Nephron progenitor cell (in vitro differentiated cells): ENCODE measurements at regions not wholly inside any gene's neighbourhood (a gene's known extent, or its start where the extent isn't known, plus 50 kb on each side); places are given as distances from the start of the nearest gene placed in this dataset.

ENCODE experiments used
- DNase-seq: peaks from one replicate; pipeline ENCODE4 v3.0.0; 2021
- H3K27ac Mint-ChIP-seq: 2 replicates; pipeline ENCODE4 v1.8.0; 2021; ENCODE audit warnings: mild to moderate bottlenecking, moderate library complexity, mixed read lengths
- H3K27me3 Mint-ChIP-seq: 2 replicates; pipeline ENCODE4 v1.8.0; 2021; ENCODE audit warnings: mild to moderate bottlenecking, low read depth, mixed read lengths; ENCODE audit not compliant: poor library complexity
- H3K36me3 Mint-ChIP-seq: 2 replicates; pipeline ENCODE4 v1.8.0; 2021; ENCODE audit warnings: low read depth, mixed read lengths
- H3K4me1 Mint-ChIP-seq: 2 replicates; pipeline ENCODE4 v1.8.0; 2021; ENCODE audit warnings: mixed read lengths
- H3K4me3 Mint-ChIP-seq: 2 replicates; pipeline ENCODE4 v1.8.0; 2021; ENCODE audit warnings: mild to moderate bottlenecking, moderate library complexity, mixed read lengths
- H3K9me3 Mint-ChIP-seq: 2 replicates; pipeline ENCODE4 v1.8.0; 2021; ENCODE audit warnings: mild to moderate bottlenecking, moderate library complexity, mixed read lengths
- TF ChIP-seq, protein P1 (sequence below): fragments of 200-600 bp; sonication (generic); IDR thresholded peaks from 2 replicates; pipeline ENCODE4 v1.5.0; 2021; ENCODE audit warnings: antibody characterized with exemption

DNA sequence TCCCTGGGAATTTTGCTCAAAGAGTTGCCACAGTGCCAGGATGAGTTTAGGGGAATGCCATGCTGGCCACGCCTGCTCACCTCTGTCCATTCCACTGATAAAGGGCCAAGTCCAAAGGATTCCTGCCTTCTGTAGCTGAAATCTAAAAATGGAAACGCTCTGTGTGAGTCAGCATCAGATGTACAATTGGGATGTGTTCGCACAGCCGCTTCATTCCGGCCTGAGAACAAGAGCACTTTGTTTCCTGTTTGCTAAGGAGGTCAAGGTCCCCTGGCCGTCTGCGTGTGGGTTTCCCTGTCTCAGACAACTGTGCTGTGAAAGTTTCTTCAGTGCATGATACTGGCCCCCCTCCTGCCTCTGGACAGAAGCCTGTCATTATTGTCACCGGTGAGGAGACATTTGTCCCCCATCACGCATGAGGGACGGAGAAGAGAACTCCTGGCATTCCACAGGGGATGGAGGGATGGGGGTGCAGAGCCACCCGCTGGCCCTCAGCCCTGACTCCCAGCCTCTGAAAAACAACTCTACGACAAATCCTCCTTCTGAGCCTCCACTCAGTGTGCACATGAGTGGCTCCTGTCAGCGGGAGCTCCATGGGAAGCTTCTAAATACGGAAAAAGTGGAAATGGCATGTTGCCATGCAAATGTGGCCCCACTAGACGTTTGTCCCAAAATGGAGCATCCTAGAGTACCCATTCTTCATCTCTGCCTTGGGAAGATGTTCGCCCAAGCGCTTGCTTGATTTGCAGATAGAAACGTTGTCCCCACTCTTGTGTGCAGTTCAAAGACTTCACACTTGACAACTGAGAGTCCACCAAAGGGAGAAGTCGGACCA, 143.5 kb upstream of the AFDN start:
- Mint-ChIP-seq H3K36me3 (no peaks in the 10 kb centered on the region), H3K9me3 (peaks cover 4% of the 10 kb centered on the region), H3K4me1 (peaks cover 76% of the 10 kb centered on the region), H3K27me3 (peaks cover 49% of the 10 kb centered on the region), H3K27ac (no peak overlapping the region), H3K4me3 (no peak overlapping the region)
- TF ChIP-seq, protein P1, sequence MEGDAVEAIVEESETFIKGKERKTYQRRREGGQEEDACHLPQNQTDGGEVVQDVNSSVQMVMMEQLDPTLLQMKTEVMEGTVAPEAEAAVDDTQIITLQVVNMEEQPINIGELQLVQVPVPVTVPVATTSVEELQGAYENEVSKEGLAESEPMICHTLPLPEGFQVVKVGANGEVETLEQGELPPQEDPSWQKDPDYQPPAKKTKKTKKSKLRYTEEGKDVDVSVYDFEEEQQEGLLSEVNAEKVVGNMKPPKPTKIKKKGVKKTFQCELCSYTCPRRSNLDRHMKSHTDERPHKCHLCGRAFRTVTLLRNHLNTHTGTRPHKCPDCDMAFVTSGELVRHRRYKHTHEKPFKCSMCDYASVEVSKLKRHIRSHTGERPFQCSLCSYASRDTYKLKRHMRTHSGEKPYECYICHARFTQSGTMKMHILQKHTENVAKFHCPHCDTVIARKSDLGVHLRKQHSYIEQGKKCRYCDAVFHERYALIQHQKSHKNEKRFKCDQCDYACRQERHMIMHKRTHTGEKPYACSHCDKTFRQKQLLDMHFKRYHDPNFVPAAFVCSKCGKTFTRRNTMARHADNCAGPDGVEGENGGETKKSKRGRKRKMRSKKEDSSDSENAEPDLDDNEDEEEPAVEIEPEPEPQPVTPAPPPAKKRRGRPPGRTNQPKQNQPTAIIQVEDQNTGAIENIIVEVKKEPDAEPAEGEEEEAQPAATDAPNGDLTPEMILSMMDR, result no peak
- no peak for DNase-seq

DNA sequence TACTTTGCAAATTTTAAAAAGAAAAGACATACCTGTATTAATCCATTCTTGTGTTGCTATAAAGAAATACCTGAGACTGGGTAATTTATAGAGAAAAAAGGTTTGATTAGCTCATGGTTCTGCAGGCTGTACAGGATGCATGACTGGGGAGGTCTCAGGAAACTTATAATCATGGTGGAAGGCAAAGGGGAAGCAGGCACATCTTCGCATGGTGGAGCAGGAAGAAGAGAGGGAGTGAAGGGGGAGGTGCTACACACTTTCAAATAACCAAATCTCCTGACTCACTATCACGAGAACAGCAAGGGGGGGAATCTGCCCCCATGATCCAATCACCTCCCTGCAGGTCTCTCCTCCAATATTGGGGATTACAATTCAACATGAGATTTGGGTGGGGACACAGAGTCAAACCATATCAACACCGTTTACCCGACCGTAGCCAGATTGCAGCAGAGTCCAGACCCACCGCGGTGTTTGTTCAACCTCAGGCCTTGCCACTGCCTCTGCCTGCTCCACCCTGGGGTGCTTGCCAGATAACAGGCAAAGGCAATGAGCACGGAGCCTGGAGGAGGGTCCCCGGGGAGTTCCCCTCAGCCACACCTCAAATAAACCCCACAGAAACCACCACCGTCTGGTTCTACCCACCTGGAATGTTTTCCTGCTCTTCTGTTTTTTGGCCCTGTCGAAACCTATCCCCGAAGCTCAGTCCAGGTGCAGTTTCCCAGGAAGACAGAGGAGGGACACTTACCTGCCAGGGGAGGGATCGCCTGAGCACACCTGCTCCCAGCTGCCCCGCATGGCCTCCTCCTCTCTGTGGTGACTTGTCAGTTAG, 142.2 kb upstream of the AFDN start:
- Mint-ChIP-seq H3K36me3 (no peaks in the 10 kb centered on the region), H3K4me3 (no peak overlapping the region), H3K27ac (no peak overlapping the region), H3K9me3 (peaks cover 4% of the 10 kb centered on the region), H3K4me1 (peaks cover 72% of the 10 kb centered on the region), H3K27me3 (peaks cover 44% of the 10 kb centered on the region)
- no peak for DNase-seq
- TF ChIP-seq, protein P1, result no peak

DNA sequence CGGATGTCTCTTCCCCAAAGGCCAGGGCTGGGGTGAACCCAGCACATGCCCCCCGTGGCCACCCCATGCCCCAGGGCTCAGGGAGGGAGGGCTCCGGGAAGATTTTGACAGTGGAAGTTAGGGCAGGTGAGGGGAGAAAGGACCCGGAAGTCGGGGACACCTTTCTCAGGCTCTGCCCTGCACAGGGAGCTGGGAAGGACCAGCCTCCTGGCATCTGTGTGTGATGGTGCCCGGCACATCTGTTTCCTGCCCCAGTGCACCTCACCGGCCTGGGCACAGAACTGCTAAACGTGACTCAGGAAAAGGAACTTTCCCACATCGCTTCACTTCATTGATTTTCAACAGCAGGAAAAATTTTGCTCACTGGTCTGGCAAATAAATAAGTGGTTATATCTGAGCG, 141.1 kb upstream of the AFDN start:
- TF ChIP-seq, protein P1, result no peak
- Mint-ChIP-seq H3K27ac (no peak overlapping the region), H3K27me3 (peaks cover 32% of the 10 kb centered on the region), H3K4me3 (no peak overlapping the region), H3K4me1 (peaks cover 72% of the 10 kb centered on the region), H3K36me3 (no peaks in the 10 kb centered on the region), H3K9me3 (peaks cover 4% of the 10 kb centered on the region)
- DNase-seq, result no peak

DNA sequence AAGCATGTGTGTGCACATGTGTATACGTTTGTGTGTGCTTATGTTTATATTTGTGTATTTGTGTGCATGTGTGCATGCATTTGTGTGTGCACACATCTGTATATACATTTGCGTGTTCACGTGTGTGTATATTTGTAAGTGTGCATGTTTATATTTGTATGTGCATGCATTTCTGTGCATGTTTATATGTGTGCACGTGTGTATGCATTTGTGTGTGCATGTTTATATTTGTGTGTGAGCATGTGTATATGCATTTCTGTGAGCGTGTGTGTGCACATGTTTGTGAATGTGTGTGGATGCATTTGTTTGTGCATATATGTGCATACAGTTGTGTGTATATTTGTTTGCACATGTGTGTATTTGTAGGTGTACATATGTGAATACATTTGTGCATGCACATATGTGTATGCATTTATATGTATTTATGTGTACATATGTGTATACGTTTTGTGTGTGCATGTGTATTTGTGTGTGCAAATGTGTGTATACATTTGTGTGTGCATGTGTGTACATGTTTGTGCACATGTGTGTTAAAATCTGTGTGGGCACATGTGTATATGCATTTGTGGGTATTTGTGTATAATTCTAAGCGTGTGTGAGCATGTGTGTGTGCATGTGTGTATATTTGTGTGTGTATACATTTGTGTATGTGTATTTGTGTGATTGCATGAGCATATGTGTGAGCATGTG, 140.4 kb upstream of the AFDN start:
- Mint-ChIP-seq H3K4me3 (no peak overlapping the region), H3K27me3 (peaks cover 30% of the 10 kb centered on the region), H3K27ac (no peak overlapping the region), H3K4me1 (peaks cover 74% of the 10 kb centered on the region), H3K9me3 (peaks cover 4% of the 10 kb centered on the region), H3K36me3 (no peaks in the 10 kb centered on the region)
- no peak for DNase-seq
- TF ChIP-seq, protein P1, result no peak

DNA sequence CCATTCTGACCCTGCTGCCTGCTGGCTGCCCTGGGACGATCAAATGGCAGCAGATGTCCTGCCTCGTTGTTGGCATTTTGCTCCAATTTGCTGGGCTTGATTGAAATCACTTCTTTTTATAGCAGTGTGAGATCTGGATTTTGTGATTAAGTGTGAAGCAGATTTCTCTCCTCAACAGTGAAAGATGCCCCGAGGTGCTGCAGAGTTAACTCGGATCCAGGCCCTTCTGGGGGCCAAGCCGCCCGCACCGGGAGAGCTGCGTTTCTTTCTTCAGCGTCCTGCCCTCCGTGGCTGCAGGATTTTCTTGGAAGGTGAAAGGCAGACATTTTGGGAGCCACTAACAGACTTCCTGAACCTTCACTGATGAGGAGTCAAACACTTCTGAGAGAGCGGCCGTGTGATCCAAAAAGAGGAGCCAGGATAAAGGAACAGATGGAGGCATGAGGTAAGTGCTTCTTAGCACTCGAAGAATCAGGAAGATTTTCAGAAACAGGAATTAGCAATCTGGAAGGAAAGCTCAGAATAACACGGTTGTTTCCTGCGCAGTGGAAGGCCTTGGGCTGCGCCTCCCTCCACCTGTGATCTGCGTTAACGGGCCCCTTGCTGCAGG, 139.5 kb upstream of the AFDN start:
- no peaks in the 10 kb centered on the region for H3K36me3 Mint-ChIP-seq
- no peak overlapping the region for H3K4me3 Mint-ChIP-seq

More for the DNA sequence above, 139.5 kb upstream of the AFDN start:
- Mint-ChIP-seq H3K9me3 (no peaks in the 10 kb centered on the region), H3K4me1 (peaks cover 75% of the 10 kb centered on the region), H3K27me3 (peaks cover 28% of the 10 kb centered on the region), H3K27ac (peak overlapping the region; percentile 22)
- TF ChIP-seq, protein P1, result no peak
- DNase-seq, result no peak
